Ammon's horn (tissue), 1 donor: ENCODE measurements at regions not wholly inside any gene's neighbourhood (a gene's known extent, or its start where the extent isn't known, plus 50 kb on each side); places are given as distances from the start of the nearest gene placed in this dataset.
A peak's percentile ranks its signal among the peaks of the same experiment; 100 is the strongest.
"Not testable (repeated sequence)": the region's sequence is repeated elsewhere in the genome, so short reads cannot be mapped to it uniquely, and the experiment has no call there.

Experiments used
- DNase-seq: peaks from one replicate; pipeline ENCODE4 v3.0.0-alpha.2; 2016; ENCODE audit warnings: low spot score

DNA sequence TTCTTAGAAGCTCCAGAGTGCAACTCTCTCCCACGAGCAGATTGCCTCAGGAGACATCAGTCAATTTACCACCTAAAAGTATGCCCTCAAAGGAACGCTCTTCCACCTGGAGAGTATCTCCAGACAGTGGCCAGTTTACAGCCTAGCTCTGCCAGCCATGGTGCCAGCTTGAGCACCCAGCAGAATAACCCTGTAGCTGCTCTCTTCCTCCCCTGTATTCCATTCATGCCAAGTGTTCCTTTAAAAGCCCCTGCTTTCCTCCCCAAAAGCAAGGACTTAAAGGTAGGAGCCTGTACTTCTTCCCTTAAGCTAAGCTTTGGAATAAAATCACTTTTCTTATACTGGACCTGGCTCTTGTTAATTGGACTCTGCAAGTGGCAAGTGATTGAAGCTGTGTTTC is 245.4 kb upstream of the TMEM132C start:
- DNase-seq: no peak

- no peak for DNase-seq
Observed at GRCh38 chr12:128025589-128026245, 241.3 kb upstream of the TMEM132C start.

- DNase-seq: no peak
Observed at GRCh38 chr12:128026696-128027574, 240.0 kb upstream of the TMEM132C start.

- no peak for DNase-seq
Observed at GRCh38 chr12:128033473-128033872, 233.5 kb upstream of the TMEM132C start.

DNA sequence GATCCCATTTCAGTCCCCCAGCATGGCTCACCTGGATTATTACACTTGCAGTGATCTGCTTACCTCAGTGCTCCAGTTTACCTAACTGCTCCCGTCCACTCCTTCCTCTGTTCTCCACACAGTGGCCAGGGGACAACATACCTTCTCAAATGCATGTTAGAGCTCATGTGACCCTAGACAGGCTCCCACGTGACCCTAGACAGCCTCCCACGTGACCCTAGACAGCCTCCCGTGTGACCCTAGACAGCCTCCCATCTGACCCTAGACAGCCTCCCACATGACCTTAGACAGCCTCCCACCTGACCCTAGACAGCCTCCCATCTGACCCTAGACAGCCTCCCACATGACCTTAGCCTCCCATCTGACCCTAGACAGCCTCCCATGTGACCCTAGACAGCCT is 226.0 kb upstream of the TMEM132C start:
- no peak for DNase-seq

DNA sequence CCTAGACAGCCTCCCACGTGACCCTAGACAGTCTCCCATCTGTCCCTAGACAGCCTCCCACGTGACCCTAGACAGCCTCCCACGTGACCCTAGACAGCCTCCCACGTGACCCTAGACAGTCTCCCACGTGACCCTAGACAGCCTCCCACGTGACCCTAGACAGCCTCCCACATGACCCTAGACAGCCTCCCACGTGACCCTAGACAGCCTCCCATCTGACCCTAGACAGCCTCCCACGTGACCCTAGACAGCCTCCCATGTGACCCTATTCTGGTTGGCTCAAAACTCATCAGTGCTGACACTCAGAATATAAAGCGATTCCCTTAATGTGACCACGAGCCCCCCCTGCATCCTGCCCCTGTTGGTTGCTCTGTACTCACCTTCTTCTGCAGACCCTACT is 224.7 kb upstream of the TMEM132C start:
- not testable (repeated sequence) for DNase-seq

DNA sequence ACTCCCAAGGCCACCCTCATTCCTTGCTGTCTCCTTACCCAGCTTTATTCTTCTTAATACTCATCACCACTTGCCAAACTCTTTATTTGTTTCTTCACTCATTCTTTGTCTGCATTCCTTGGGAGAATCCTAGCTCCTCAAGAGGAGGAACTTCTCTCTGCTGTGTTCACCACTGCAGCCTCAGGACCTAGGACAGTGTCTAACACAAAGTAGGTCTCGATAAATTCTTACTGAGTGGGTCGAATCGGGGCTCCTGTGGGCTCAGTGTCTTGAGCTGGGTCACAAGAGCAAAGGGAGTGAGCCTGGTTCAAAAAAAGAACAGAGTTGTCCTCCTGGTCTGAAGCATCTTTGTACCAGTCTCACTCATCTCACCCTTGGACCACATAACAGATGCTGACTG is 224.1 kb upstream of the TMEM132C start:
- no peak for DNase-seq

- no peak for DNase-seq
Observed at GRCh38 chr12:128043317-128043716, 223.7 kb upstream of the TMEM132C start.

GRCh38 chr12:128047266-128048060 is 219.5 kb upstream of the TMEM132C start:
- DNase-seq: no peak

GRCh38 chr12:128052331-128052730 is 214.6 kb upstream of the TMEM132C start:
- no peak for DNase-seq

- DNase-seq: no peak
Observed at GRCh38 chr12:128052777-128053176, 214.2 kb upstream of the TMEM132C start.

DNA sequence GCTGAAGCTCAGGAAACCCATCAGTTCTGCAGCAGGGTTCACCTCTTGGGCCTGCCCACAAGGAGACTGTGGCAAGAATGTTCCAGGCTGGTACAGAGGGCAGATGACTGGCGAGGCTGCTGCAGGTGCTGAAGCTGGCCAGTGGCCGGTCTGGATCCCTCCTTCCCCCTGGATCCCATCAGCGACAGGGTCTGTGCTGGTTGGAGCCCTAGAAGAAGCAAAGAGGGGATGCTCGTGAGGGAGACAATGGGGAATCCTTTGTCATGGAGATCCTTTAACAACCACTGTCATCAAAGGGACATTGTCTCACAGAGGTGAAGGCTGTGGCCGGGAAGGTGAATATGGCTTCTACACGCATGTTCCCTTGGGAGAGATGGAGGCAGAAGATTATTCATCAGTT is 211.4 kb upstream of the TMEM132C start:
- no peak for DNase-seq

DNA sequence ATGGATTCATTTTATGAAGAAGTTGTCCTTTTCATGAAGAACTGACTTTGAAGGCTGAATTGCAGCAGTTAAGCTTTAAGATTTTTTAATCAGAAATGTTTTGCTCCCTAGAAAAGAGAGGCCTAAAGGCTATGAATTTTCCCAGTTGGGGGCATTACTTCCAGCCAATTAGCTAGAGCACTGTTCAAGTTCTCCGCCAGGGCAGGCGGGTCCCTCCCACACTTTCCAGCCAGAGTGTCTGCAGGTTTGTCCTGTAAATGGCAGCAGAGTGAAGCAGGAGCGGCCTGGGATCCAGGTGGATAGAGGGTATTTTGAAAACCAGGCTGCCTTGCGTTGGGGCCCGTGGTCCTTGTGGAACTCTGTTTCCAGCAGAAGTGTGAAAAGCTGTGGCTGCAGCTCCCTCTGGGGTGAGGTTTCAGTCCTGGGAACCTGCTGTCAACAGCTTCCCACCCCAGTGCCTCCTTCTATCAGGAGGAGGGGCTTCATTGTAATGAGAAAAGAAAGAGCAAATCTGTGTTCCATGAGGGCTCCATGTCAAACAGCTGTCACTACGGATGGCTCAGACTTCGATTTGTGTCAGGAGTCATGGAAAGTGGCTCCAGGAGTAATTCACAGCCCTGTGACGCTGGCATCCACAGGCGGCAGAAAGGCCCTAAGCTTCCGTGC is 210.7 kb upstream of the TMEM132C start:
- no peak for DNase-seq

GRCh38 chr12:128057586-128057985 is 209.4 kb upstream of the TMEM132C start:
- DNase-seq: no peak

GRCh38 chr12:128059621-128060370 is 207.2 kb upstream of the TMEM132C start:
- DNase-seq: no peak

- DNase-seq: no peak
Observed at GRCh38 chr12:128068211-128068610, 198.8 kb upstream of the TMEM132C start.

GRCh38 chr12:128069359-128069997 is 197.5 kb upstream of the TMEM132C start:
- DNase-seq: peak; percentile 59

GRCh38 chr12:128073937-128074336 is 193.0 kb upstream of the TMEM132C start:
- no peak for DNase-seq

DNA sequence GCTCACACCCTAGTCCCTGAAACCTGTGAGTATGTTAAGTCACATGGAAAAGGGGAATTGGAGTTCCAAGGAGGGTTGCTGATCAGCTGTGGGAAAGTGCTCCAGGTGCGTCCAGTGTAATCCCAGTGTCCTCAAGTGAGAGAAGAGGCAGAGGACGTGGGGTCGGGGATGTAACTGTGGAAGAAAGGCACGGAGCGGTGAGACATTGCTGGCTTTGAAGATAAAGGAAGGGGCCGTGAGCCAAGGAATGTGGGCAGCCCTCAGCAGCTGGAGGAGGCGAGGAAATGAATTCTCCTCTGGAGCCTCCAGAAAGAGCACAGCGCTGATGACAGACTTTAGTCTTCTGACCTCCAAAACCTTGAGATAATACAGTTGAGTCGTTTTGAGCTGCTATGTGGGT is 191.6 kb upstream of the TMEM132C start:
- no peak for DNase-seq

DNA sequence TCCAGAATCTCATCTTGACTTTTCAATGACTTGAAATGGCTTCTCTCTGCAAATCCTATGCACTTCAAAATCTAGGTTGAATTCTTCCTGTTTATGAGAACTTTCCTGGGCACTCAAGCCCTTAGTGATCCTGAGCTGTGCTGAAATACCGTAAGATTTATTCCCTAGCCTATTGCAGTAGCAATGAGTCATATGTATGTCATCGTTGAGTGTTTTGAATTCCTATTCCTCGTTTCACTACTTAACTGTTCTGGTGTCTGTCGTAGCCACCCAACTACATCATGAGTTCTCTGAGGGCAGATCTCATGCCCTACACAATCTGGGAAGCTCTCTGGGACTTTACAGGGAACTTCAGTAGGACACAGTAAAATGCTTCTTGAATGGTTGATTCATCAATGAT is 190.8 kb upstream of the TMEM132C start:
- no peak for DNase-seq
